Mesodermal cell (in vitro differentiated cells): ENCODE measurements at regions not wholly inside any gene's neighbourhood (a gene's known extent, or its start where the extent isn't known, plus 50 kb on each side); places are given as distances from the start of the nearest gene placed in this dataset.
"Not testable (repeated sequence)": the region's sequence is repeated elsewhere in the genome, so short reads cannot be mapped to it uniquely, and the experiment has no call there.

Experiments used
- H3K27ac ChIP-seq: 2 replicates; pipeline ENCODE4 v1.7.0; 2013; ENCODE audit warnings: mild to moderate bottlenecking, low read depth, low read length, moderate library complexity; ENCODE audit not compliant: severe bottlenecking
- H3K36me3 ChIP-seq: 2 replicates; pipeline ENCODE4 v1.7.1; 2013; ENCODE audit warnings: mild to moderate bottlenecking, low read length, moderate library complexity; ENCODE audit not compliant: control insufficient read depth, insufficient read depth
- H3K4me1 ChIP-seq: one replicate; pipeline ENCODE4 v1.7.1; 2013; ENCODE audit warnings: mild to moderate bottlenecking, low read length; ENCODE audit not compliant: insufficient read depth, control insufficient read depth, poor library complexity, severe bottlenecking
- H3K4me3 ChIP-seq: 2 replicates; pipeline ENCODE4 v1.7.0; 2013; ENCODE audit warnings: low read length, control low read depth, mild to moderate bottlenecking; ENCODE audit not compliant: insufficient read depth, poor library complexity, severe bottlenecking; ENCODE audit errors: extremely low read depth
- H3K9me3 ChIP-seq: 2 replicates; pipeline ENCODE4 v1.7.1; 2013; ENCODE audit warnings: mild to moderate bottlenecking, low read length, moderate library complexity; ENCODE audit not compliant: control insufficient read depth
- WGBS, 2 experiments: methylation state at CpG; one replicate each; pipeline ENCODE4 v1.1.5; 2013; ENCODE audit warnings: missing lambda C conversion rate in 2 of 2; ENCODE audit not compliant: insufficient coverage in 2 of 2; 5-methylcytosine and 5-hydroxymethylcytosine counted together

- no peaks in the 10 kb centered on the region for H3K36me3 ChIP-seq
- H3K27ac ChIP-seq, result no peak overlapping the region
- 94 to 100% methylated on average over 1 to 2 of the region's 2 CpGs for WGBS, 2 experiments
- no peak overlapping the region for H3K4me3 ChIP-seq
- H3K4me1 ChIP-seq, result no peaks in the 10 kb centered on the region
- no peaks in the 10 kb centered on the region for H3K9me3 ChIP-seq
Observed at GRCh38 chr2:134019871-134020270, 234.0 kb upstream of the MGAT5 start.

- WGBS, 2 experiments, result 80% methylated on average over 1 of the region's 3 CpGs; no CpG with 5 or more reads in 1 of the 2 experiments
- H3K9me3 ChIP-seq, result no peaks in the 10 kb centered on the region
Observed at GRCh38 chr2:134020608-134021007, 233.3 kb upstream of the MGAT5 start.

DNA sequence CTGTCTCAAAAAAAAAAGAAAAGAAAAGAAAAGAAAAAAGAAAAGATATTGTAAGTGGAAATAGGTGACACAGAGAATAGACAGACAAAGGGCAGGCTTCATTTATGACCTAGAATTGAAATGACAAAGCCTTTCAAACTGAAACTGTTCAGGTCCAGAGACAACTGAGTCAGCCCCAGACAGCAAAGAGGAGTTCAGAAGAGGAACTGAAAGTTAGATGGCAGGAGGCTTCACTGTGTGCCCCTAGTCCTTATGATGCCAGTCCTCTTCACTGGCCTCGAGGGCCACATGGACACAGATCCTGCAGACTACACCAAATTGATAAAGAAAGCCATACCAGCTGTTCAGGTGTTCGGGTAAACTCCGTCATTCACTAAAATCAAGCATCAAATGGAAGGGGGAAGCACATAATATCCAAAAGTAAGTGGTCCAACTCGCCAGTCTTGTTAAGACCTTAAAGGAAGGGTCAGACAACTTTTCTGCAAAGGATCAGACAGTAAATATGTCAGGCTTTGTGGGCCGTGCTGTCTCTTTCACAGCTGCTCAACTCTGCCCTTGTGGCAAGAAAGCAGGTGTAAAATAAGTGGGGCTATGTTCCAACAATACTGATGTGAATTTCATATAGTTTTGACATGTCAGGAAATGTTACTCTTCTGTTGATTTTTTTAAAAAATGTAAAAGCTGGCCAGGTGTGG lies 231.9 kb upstream of the MGAT5 start:
- H3K4me1 ChIP-seq, result no peaks in the 10 kb centered on the region
- H3K4me3 ChIP-seq, result no peak overlapping the region
- WGBS, 2 experiments, result 74 to 82% methylated on average over 4 to 5 of the region's 5 CpGs
- no peak overlapping the region for H3K27ac ChIP-seq
- H3K9me3 ChIP-seq, result no peaks in the 10 kb centered on the region
- H3K36me3 ChIP-seq, result no peaks in the 10 kb centered on the region

More at GRCh38 chr2:134020608-134021007, 233.3 kb upstream of the MGAT5 start:
- Histone ChIP-seq H3K4me3 (no peak overlapping the region), H3K36me3 (no peaks in the 10 kb centered on the region), H3K27ac (no peak overlapping the region), H3K4me1 (no peaks in the 10 kb centered on the region)

GRCh38 chr2:134023854-134024253 lies 230.0 kb upstream of the MGAT5 start:
- no peaks in the 10 kb centered on the region for H3K9me3 ChIP-seq
- H3K36me3 ChIP-seq, result no peaks in the 10 kb centered on the region
- H3K27ac ChIP-seq, result no peak overlapping the region
- WGBS, 2 experiments, result 84 to 87% methylated on average over 4 to 5 of the region's 5 CpGs
- no peak overlapping the region for H3K4me3 ChIP-seq
- no peaks in the 10 kb centered on the region for H3K4me1 ChIP-seq

DNA sequence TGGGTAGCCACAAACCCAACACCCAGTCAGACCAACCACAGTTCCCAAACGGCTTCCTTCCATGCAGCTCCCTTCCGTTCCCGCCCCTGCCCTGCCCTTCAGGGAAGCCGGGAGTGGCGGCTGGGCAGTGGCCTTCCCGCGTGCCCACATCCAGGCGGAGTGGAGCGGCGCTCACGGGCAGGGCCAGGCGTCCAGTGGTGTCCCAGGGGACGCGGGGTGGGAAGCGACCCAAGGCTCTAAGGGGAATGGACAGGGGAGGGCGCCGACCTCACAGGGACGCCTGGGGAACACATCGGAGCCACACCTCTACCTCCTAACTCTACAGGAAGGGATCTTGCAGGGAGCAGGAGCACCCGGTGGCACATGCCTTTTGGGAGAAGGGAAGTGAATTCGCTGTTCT lies 225.9 kb upstream of the MGAT5 start:
- no peaks in the 10 kb centered on the region for H3K36me3 ChIP-seq
- 88 to 89% methylated on average over 4 to 17 of the region's 21 CpGs for WGBS, 2 experiments
- H3K27ac ChIP-seq, result no peak overlapping the region
- no peak overlapping the region for H3K4me3 ChIP-seq
- no peaks in the 10 kb centered on the region for H3K9me3 ChIP-seq
- no peaks in the 10 kb centered on the region for H3K4me1 ChIP-seq

DNA sequence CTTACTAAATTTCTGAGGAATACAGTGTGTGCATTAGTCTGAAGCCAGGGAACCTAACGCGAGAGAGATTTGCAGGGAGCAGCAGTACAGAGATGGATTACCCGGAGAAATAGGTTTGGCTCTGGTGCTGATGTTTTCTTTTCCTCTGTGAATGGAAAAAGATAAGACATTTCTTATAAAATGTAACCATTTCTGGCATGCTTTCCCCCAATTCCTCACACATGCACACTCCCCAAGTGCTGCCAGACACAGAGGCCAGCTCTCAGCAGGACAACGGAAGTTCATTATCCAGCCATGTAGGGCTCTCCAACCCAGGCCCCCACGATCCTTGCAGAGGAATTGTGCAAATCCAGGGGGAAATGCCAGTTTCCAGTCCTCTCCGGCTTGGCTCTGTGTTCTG lies 224.5 kb upstream of the MGAT5 start:
- 74 to 81% methylated on average over 5 to 6 of the region's 6 CpGs for WGBS, 2 experiments
- Histone ChIP-seq H3K4me1 (no peaks in the 10 kb centered on the region), H3K9me3 (no peaks in the 10 kb centered on the region), H3K36me3 (no peaks in the 10 kb centered on the region), H3K4me3 (no peak overlapping the region), H3K27ac (no peak overlapping the region)

DNA sequence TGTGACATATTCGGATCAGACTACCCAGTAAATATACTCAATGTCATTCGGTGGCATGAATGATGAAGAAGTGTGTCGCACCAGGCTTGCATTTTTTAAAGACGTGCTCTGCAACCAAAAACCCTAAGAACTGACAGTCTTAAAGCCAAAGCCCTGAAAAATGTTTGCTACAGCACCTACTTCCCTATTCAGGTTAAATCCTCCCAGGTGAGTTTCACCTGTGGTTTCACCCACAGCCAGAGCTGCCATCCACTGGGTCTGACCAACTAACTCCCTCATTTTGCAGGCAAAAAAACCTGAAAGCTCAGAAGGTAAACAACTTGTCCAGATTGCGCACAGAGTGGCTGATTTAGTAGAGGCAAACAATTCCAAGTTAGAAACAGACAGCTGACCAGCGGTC lies 222.3 kb upstream of the MGAT5 start:
- no peaks in the 10 kb centered on the region for H3K9me3 ChIP-seq
- H3K4me1 ChIP-seq, result no peaks in the 10 kb centered on the region
- H3K27ac ChIP-seq, result no peak overlapping the region
- H3K36me3 ChIP-seq, result no peaks in the 10 kb centered on the region
- H3K4me3 ChIP-seq, result no peak overlapping the region
- 92 to 93% methylated on average over 5 of the region's 6 CpGs for WGBS, 2 experiments

DNA sequence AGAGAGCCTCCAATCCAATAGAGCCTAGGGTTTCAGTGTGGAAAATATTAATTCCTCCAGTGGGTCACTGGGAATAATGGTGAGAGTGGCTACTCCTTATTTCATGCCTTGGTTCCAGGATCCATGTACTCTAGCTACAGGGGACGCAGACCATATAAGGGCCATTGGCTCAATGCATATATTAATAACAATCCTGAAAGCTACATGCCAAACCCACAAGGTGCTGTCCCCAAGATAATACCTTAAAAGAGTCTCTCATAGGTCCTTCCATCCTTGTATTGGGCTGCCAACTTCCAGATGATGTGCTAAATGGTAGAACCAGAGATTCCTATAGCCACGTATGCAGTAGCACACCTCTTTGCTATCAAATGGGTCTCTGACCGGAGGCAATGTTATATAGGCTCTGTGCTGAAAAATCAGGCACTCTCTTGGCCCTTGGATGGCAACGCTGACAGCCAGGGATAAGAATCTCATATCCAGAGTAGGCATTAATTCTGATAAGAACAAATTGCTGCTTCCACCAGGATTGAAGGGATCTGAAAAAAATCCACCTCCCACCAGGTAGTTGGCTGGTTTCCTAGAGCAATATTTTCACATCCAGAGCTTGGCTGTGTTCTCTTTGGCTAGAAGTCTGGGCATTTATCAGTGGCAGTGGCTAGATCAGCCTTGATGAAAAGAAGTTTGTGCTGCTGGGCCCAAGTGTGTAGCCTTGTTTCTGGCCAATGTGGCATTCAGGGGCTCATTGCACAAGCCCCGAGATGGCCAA lies 218.1 kb upstream of the MGAT5 start:
- 91 to 96% methylated on average over 2 to 5 of the region's 5 CpGs for whole genome bisulfite sequencing, 2 experiments
- Histone ChIP-seq H3K27ac (no peak overlapping the region), H3K4me3 (no peak overlapping the region), H3K4me1 (no peaks in the 10 kb centered on the region), H3K36me3 (no peaks in the 10 kb centered on the region), H3K9me3 (peaks cover 6% of the 10 kb centered on the region)

DNA sequence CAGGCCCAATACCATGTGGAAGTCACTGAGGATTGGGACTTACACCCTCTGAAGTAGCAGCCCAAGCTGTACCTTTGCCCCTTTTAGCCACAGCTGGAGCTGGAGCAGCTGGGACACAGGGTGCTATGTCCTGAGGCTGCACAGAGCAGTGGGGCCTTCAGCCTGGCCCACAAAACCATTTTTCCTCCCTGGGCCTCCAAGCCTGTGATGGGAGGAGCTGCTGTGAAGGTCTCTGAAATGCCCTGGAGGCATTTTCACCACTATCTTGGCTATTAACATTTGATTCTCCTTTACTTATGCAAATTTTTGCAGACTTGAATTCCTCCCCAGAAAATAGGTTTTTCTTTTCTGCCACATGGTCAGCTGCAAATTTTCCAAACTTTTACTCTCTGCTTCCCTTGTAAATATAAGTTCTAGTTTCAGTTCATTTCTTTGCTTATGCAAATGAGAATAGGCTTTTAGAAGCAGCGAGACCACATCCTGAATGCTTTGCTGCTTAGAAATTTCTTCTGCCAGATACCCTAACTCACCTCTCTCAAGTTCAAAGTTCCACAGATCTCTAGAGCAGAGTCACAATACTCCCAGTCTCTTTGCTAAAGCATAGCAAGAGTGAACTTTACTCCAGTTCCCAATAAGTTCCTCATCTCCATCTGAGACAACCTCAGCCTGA lies 213.8 kb upstream of the MGAT5 start:
- Histone ChIP-seq H3K4me1 (no peaks in the 10 kb centered on the region), H3K27ac (no peak overlapping the region), H3K36me3 (no peaks in the 10 kb centered on the region), H3K4me3 (no peak overlapping the region), H3K9me3 (peaks cover 6% of the 10 kb centered on the region)
- WGBS, 2 experiments, result 70 to 100% methylated on average over 1 of the region's 1 CpG

DNA sequence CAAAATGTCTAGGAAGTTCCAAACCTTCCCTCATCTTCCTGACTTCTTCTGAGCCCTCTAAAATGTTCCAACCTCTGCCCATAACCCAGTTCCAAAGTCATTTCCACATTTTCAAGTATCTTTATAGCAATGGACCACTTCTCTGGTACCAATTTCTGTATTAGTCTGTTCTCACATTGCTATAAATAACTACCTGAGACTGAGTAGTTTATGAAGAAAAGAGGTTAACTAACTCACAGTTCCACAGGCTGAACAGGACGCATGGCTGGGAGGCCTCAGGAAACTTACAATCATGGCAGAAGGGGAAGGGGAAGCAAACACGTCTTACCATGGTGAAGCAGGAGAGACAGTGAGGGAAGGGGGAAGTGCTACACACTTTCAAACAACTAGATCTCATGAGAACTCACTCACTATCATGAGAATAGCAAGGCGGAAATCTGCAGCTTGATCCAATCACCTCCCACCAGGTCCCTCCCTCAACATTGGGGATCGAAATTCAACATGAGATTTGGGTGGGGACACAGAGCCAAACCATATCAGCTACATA lies 213.2 kb upstream of the MGAT5 start:
- H3K36me3 ChIP-seq, H3K4me1 ChIP-seq, H3K4me3 ChIP-seq, H3K27ac ChIP-seq, H3K9me3 ChIP-seq: not testable (repeated sequence)
- WGBS, 2 experiments, result 100% methylated on average over 1 of the region's 4 CpGs; no CpG with 5 or more reads in 1 of the 2 experiments
